Left renal cortex interstitium (tissue), 4 donors: ENCODE measurements at regions not wholly inside any gene's neighbourhood (a gene's known extent, or its start where the extent isn't known, plus 50 kb on each side); places are given as distances from the start of the nearest gene placed in this dataset.
"Not testable (repeated sequence)": the region's sequence is repeated elsewhere in the genome, so short reads cannot be mapped to it uniquely, and the experiment has no call there.

Experiments used
- DNase-seq, 4 donors: peaks; one replicate each; pipeline ENCODE4 v3.0.0-alpha.2; 2013; ENCODE audit warnings: low read depth in 4 of 4, low spot score in 2 of 4, missing footprints in 1 of 4

DNA sequence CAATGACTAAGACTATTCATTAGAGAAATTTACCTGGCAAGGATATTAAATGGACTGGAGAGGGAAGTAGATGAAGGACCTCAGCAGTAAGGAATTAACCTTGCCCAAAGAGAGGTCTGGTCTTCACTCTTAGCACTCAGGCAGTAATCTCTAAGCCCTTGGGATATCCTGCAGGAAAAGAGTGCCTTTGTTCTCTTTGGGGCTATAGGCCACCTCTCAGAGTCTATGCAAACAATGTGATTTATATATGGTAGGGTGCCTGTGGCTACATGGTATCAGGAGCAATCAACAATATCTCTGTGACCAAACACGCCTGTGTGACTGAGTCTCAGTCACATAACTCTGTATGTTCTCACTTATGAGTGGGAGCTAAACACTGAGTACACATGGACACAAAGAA is 154.7 kb upstream of the CDK1 start:
- DNase-seq = no peak

DNA sequence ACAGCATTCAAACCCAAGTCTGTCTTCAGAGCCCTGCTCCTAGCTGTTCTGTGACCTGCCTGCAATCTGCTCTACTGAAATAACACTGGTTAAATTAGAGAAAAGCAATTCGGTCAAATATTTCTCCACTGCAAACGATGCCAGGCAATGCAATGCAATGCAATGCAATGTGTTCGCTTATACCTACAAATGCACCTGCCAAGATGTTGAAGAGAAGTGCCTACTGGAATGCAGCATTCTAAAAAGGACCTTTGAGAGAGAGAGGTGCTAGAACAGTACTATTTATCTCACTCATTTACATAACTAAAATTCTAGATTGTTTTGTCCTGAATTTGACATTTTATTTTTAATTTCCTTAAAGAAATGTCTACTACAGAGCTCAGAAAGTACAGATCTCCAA is 157.3 kb upstream of the CDK1 start:
- no peak for DNase-seq

- DNase-seq = no peak
These were observed 159.4 kb upstream of the CDK1 start for GRCh38 chr10:60618861-60619260.

GRCh38 chr10:60615541-60615940 is 162.7 kb upstream of the CDK1 start:
- no peak for DNase-seq

DNA sequence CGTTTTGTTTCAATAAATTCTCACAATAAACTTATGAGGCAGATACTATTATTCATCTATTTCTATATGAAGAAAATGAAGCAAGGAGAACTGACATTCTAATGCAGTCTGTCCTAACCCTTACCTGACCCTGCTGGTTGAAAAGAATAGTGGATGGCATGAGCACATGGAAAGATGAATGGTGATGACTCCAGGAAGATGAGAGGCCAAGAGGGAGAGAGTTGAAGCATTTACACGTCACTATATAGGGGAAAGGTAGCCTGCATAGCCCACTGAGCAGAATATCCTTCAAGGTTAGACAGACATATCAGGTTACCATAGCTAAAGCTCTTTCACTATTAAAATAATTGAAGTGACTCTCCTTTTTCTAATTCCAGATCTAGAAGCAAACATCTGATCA is 163.9 kb upstream of the CDK1 start:
- DNase-seq = no peak

DNA sequence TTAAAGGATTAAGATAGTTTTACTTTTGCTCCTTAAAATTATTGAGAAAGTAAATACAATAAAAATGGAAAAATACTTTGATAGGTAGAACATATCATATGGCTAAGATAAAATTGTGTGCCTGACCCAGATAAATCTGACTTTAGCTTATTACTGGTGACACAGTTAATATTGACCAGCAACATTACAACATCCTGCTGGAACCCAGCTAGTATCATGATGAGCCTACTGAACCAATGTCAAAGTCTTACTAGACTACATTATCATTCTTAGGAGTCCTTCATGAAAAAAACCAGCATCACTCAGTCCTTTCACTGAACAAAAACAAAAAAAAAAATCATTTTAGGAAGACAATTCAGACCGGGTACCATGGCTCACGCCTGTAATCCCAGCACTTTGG is 164.8 kb upstream of the CDK1 start:
- no peak for DNase-seq

- DNase-seq = no peak
These were observed 167.0 kb upstream of the CDK1 start for GRCh38 chr10:60611291-60611747.

DNA sequence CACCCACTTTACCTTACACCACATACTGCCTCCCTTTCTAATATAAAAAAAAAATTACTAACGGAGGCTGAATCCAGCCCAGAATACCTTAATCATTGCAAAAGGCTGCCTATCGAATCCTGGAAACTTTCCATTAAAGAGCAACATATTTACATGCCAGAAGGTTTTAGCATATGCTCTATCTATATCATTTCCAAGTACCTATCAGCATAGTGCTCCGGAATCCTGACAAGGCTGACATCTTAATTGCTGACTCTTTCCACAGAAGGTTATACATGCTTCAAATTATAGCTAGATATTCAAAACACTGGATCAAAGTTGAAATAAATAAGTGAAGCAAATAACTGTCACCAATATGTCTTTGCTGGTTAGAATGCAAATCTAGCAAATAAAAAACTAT is 170.9 kb upstream of the CDK1 start:
- DNase-seq = no peak

- DNase-seq = no peak
These were observed 171.8 kb upstream of the CDK1 start for GRCh38 chr10:60606343-60607080.

DNA sequence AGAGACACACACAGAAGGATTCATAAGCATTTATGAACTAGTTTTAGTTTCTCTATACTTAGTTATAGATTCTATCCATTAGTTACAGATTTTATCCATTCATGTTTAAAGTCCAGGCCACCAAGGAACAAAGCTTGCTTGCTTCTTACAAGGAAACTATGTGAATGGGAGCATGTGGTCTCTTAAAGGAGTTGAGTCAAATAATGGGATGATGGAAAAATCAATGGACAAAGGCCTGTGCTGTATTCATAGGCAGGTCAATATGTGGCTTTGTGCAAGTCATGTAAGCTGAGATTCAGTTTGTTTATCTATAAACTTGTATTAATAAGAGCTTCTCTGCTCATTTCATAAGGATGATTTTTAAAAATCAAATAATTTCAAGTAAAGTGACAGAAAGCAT is 172.8 kb upstream of the CDK1 start:
- DNase-seq = no peak

- no peak for DNase-seq
These were observed 173.9 kb upstream of the CDK1 start for GRCh38 chr10:60604342-60604741.

DNA sequence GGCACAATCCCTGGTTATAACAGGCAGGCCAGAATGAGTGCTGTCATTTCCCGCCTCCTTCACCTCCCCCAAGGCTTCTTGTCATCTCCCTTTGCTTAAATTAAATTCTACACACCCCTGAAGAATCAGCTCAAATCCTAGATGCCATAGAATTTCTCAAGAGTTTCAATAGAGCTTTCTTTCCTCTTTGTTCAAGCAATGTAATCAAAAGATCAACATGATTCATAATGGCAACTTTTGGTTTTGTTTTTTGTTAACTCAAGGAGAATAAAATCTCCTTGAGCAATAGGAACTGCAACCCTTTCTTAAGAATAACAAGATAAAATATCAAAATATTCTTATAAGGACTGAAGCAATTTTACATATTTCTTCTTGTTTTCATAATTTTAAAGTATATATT is 180.8 kb upstream of the CDK1 start:
- DNase-seq = no peak

DNA sequence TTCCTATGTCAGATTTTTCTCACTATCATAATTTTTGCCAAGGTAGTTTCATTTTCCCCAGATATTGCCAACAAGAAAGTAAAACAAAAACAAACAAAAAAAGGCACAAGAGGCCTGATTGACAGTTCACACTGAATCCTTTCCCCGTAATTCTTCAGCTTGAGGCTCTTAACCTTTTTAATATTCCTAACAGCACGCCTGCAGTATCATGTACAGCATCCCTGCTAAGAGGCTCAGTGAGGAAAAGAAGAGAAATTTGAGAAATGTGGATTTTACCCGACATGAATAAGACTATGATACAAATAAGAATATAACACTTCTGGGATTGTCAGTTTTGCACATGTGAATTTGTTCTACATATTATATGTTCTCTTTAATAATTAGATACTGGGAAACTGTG is 182.4 kb upstream of the CDK1 start:
- no peak for DNase-seq

GRCh38 chr10:60594476-60595051 is 183.7 kb upstream of the CDK1 start:
- no peak for DNase-seq

DNA sequence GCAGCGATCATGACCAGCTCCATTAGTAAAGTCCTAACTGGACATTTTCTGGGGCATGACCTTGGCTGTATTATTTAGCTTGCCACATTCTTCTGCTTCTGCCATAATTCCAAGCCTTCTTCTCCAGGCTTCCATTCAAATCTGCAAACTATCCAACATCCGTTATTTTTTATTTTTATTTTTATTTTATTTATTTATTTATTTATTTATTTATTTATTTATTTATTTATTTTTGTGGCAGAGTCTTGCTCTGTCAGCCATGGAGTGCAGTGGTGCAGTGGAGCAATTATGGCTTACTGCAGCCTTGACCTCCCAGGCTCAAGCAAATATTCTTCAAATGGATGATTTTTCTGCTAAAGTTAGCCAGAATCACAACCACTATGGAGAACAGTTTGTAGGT is 187.2 kb upstream of the CDK1 start:
- no peak for DNase-seq

GRCh38 chr10:60589376-60589775 is 188.9 kb upstream of the CDK1 start:
- DNase-seq = no peak

DNA sequence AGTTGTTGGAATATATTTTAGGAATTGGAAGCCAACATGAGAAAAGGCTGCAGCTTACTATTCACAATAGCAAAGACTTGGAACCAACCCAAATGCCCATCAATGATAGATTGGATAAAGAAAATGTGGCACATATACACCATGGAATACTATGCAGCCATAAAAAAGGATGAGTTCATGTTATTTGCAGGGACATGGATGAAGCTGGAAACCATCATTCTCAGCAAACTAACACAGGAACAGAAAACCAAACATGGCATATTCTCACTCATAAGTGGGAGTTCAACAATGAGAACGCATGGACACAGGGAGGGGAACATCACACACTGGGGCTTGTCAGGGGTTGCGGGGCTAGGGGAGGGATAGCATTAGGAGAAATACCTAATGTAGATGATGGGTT is 192.1 kb upstream of the ANK3 start:
- DNase-seq = not testable (repeated sequence)

DNA sequence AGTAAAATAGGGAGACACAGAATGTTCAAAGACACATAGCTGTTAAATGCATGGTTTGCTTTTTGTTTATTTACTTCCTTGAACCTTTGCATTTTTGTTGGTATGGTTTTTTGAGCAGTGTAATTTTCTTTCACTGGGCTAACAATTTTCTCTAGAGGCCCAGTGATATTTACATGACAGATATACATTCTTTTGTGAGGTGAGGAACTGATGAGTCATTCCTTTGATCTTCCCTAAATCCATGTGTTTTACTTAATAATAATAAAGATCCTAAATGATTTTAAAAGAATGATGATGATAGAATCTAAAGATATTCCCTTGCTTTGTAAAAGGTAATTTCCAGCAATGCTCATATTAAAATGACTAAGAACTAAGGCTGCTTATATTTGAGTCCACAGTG is 188.5 kb upstream of the ANK3 start:
- DNase-seq = no peak

DNA sequence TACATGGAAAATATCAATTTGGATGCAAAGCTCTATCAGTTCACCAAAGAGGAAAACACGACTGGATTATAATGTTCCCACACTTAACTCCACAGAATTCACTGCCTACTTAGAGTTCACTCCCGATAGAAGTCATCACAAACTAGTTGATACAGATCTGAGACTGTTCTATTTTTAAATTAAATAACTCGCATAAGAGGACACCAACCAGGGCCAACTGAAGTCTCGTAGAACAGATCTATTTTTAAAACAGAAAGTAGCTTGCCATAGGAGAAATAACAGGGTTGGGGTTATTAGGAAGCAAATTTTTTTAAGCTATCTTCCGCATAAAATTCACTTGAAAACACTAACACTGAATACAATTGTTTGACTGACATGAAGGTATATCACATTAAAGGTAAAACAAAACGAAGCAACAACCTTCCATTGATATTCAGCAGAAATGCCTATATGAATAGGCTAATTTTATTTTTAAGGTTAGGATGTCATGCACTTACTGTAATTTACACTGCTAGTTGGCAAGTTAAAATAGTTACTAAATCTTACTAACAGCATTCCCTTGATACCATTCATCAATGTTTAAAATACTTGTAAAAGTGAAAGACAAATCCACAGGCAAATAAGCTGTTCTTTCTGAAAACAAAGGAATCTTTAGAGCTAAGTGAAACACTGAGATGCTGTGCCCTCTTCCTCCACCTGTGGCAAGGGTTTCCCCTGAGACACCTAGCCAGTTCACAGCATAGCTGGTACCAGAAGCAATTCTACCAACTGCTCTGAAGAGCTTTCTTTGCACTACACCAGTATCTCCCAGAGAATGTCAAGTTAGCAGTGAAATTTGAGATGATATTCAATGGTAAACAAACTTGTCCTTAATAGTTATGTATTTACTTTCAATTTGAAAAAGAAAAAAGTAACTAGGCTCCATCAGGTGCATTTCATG is 186.7 kb upstream of the ANK3 start:
- no peak for DNase-seq

DNA sequence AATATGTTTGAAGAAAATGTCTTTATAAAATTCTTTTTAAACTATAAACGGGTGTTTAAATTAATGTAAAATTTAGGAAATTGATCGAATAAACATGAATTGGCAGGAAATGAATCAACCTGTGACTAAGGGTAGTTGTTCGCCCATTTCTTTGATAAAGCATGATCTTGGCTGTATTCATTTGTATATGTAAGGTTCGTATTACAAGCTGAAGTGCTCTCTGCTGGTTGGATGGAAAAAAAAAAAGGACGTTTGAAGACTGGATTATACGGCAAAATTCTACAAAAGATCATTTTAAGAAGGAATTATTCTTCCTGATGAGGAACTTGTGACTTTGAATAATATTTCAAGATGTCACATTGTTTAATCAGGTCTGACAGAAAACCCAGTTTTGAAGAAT is 185.4 kb upstream of the ANK3 start:
- DNase-seq = no peak

- DNase-seq = no peak
These were observed 184.7 kb upstream of the ANK3 start for GRCh38 chr10:60574388-60574787.

GRCh38 chr10:60573336-60573735 is 183.7 kb upstream of the ANK3 start:
- peak in 2 of 4 donors; percentile 50 to 56 for DNase-seq
